HepG2 (cell line): ENCODE measurements at regions not wholly inside any gene's neighbourhood (a gene's known extent, or its start where the extent isn't known, plus 50 kb on each side); places are given as distances from the start of the nearest gene placed in this dataset.
A peak's percentile ranks its signal among the peaks of the same experiment; 100 is the strongest.

ENCODE experiments used
- KLF11 ChIP-seq: IDR thresholded peaks from 2 replicates; pipeline ENCODE4 v1.6.1; 2016; ENCODE audit warnings: missing compliant biosample characterization
- MIER2 ChIP-seq: IDR thresholded peaks from 2 replicates; pipeline ENCODE4 v1.6.1; 2016; ENCODE audit warnings: missing biosample characterization, missing genetic modification reagents
- PHF20 ChIP-seq: sonication (generic); formaldehyde crosslinking; IDR thresholded peaks from 2 replicates; pipeline ENCODE4 v1.5.0; 2020; ENCODE audit warnings: mild to moderate bottlenecking, missing genetic modification reagents
- TSC22D2 ChIP-seq: sonication (generic); formaldehyde crosslinking; IDR thresholded peaks from 2 replicates; pipeline ENCODE4 v1.5.1; 2020; ENCODE audit warnings: missing genetic modification reagents, mild to moderate bottlenecking, borderline replicate concordance
- U2AF2 ChIP-seq: fragments of 200-400 bp; formaldehyde crosslinking; IDR thresholded peaks from 2 replicates; pipeline ENCODE4 v1.6.1; 2017; ENCODE audit warnings: low read depth, mild to moderate bottlenecking, low read length
- YEATS2 ChIP-seq: sonication (generic); formaldehyde crosslinking; IDR thresholded peaks from 2 replicates; pipeline ENCODE4 v1.4.0; 2020; ENCODE audit warnings: missing genetic modification reagents, borderline replicate concordance
- ZNF678 ChIP-seq: sonication (generic); formaldehyde crosslinking; IDR thresholded peaks from 2 replicates; pipeline ENCODE4 v1.4.0; 2020; ENCODE audit warnings: mild to moderate bottlenecking, missing genetic modification reagents
- TF ChIP-seq, protein P1 (sequence below): sonication (generic); formaldehyde crosslinking; IDR thresholded peaks from 2 replicates; pipeline ENCODE4 v1.9.0; 2021; ENCODE audit warnings: mild to moderate bottlenecking, missing genetic modification reagents
- TF ChIP-seq, protein P2 (sequence below): sonication (generic); formaldehyde crosslinking; IDR thresholded peaks from 2 replicates; pipeline ENCODE4 v1.8.0; 2022; ENCODE audit warnings: mild to moderate bottlenecking, missing genetic modification reagents
- TF ChIP-seq, protein P3 (sequence below): IDR thresholded peaks from 2 replicates; pipeline ENCODE4 v1.6.1; 2016; ENCODE audit warnings: control low read depth
- TF ChIP-seq, protein P4 (sequence below): sonication (generic); formaldehyde crosslinking; IDR thresholded peaks from 2 replicates; pipeline ENCODE4 v1.9.0; 2021; ENCODE audit warnings: missing genetic modification reagents, borderline replicate concordance
- TF ChIP-seq, protein P5 (sequence below): sonication (generic); formaldehyde crosslinking; IDR thresholded peaks from 2 replicates; pipeline ENCODE4 v1.4.0; 2020; ENCODE audit warnings: mild to moderate bottlenecking, missing genetic modification reagents, borderline replicate concordance

DNA sequence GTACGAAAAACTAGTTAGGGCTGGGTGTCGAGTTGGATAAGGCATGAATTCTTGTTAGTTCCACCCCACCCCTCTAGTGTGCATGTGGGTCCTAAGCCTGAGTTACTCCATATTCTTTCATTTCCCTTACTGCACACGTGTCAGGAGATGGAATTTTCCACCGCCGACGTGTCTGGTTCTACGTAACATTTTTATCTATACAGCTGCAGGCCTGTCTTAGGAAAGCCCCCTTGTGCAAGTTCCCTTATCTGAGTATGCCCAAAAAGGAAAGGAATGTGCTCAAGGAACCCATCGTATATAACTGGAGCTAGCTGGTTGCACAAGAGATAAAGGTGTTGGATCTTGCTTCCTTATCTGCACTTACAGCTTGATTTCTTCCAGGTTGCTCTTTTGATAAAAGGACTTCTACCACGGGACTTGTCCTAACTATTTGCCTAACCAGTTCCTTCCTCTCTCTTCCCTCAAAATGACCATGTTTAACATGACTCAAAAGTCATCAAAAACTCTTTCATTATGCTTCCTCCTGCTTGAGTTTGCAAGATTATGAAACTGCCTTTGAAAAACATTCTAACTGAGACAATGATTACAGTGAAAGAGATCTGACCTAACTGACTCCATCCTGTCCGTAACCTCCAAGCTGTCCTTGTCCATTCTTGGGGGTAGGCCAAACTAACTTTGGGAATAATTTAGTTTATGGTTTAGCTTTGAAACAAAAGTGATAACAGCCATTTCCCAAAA lies 181.4 kb downstream of the AKR1D1 start (continued):
- TF ChIP-seq TSC22D2 (CRISPR knock-in tag) (no peak), PHF20 (no peak), U2AF2 (no peak), MIER2 (CRISPR knock-in tag) (0 out of 2 replicates have a peak, but pooled peaks have one; percentile 39), YEATS2 (CRISPR knock-in tag) (no peak), ZNF678 (CRISPR knock-in tag) (no peak), KLF11 (CRISPR knock-in tag) (no peak)
- TF ChIP-seq, protein P1, sequence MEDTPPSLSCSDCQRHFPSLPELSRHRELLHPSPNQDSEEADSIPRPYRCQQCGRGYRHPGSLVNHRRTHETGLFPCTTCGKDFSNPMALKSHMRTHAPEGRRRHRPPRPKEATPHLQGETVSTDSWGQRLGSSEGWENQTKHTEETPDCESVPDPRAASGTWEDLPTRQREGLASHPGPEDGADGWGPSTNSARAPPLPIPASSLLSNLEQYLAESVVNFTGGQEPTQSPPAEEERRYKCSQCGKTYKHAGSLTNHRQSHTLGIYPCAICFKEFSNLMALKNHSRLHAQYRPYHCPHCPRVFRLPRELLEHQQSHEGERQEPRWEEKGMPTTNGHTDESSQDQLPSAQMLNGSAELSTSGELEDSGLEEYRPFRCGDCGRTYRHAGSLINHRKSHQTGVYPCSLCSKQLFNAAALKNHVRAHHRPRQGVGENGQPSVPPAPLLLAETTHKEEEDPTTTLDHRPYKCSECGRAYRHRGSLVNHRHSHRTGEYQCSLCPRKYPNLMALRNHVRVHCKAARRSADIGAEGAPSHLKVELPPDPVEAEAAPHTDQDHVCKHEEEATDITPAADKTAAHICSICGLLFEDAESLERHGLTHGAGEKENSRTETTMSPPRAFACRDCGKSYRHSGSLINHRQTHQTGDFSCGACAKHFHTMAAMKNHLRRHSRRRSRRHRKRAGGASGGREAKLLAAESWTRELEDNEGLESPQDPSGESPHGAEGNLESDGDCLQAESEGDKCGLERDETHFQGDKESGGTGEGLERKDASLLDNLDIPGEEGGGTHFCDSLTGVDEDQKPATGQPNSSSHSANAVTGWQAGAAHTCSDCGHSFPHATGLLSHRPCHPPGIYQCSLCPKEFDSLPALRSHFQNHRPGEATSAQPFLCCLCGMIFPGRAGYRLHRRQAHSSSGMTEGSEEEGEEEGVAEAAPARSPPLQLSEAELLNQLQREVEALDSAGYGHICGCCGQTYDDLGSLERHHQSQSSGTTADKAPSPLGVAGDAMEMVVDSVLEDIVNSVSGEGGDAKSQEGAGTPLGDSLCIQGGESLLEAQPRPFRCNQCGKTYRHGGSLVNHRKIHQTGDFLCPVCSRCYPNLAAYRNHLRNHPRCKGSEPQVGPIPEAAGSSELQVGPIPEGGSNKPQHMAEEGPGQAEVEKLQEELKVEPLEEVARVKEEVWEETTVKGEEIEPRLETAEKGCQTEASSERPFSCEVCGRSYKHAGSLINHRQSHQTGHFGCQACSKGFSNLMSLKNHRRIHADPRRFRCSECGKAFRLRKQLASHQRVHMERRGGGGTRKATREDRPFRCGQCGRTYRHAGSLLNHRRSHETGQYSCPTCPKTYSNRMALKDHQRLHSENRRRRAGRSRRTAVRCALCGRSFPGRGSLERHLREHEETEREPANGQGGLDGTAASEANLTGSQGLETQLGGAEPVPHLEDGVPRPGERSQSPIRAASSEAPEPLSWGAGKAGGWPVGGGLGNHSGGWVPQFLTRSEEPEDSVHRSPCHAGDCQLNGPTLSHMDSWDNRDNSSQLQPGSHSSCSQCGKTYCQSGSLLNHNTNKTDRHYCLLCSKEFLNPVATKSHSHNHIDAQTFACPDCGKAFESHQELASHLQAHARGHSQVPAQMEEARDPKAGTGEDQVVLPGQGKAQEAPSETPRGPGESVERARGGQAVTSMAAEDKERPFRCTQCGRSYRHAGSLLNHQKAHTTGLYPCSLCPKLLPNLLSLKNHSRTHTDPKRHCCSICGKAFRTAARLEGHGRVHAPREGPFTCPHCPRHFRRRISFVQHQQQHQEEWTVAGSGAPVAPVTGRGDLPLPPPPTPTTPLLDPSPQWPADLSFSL = no peak
- TF ChIP-seq, protein P2, sequence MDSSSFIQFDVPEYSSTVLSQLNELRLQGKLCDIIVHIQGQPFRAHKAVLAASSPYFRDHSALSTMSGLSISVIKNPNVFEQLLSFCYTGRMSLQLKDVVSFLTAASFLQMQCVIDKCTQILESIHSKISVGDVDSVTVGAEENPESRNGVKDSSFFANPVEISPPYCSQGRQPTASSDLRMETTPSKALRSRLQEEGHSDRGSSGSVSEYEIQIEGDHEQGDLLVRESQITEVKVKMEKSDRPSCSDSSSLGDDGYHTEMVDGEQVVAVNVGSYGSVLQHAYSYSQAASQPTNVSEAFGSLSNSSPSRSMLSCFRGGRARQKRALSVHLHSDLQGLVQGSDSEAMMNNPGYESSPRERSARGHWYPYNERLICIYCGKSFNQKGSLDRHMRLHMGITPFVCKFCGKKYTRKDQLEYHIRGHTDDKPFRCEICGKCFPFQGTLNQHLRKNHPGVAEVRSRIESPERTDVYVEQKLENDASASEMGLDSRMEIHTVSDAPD (CRISPR knock-in tag) = no peak; the same call in 1 of the 2 replicates
- TF ChIP-seq, protein P3, sequence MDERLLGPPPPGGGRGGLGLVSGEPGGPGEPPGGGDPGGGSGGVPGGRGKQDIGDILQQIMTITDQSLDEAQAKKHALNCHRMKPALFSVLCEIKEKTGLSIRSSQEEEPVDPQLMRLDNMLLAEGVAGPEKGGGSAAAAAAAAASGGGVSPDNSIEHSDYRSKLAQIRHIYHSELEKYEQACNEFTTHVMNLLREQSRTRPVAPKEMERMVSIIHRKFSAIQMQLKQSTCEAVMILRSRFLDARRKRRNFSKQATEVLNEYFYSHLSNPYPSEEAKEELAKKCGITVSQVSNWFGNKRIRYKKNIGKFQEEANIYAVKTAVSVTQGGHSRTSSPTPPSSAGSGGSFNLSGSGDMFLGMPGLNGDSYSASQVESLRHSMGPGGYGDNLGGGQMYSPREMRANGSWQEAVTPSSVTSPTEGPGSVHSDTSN (CRISPR knock-in tag) = no peak
- TF ChIP-seq, protein P4, sequence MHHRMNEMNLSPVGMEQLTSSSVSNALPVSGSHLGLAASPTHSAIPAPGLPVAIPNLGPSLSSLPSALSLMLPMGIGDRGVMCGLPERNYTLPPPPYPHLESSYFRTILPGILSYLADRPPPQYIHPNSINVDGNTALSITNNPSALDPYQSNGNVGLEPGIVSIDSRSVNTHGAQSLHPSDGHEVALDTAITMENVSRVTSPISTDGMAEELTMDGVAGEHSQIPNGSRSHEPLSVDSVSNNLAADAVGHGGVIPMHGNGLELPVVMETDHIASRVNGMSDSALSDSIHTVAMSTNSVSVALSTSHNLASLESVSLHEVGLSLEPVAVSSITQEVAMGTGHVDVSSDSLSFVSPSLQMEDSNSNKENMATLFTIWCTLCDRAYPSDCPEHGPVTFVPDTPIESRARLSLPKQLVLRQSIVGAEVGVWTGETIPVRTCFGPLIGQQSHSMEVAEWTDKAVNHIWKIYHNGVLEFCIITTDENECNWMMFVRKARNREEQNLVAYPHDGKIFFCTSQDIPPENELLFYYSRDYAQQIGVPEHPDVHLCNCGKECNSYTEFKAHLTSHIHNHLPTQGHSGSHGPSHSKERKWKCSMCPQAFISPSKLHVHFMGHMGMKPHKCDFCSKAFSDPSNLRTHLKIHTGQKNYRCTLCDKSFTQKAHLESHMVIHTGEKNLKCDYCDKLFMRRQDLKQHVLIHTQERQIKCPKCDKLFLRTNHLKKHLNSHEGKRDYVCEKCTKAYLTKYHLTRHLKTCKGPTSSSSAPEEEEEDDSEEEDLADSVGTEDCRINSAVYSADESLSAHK (CRISPR knock-in tag) = no peak
- TF ChIP-seq, protein P5, sequence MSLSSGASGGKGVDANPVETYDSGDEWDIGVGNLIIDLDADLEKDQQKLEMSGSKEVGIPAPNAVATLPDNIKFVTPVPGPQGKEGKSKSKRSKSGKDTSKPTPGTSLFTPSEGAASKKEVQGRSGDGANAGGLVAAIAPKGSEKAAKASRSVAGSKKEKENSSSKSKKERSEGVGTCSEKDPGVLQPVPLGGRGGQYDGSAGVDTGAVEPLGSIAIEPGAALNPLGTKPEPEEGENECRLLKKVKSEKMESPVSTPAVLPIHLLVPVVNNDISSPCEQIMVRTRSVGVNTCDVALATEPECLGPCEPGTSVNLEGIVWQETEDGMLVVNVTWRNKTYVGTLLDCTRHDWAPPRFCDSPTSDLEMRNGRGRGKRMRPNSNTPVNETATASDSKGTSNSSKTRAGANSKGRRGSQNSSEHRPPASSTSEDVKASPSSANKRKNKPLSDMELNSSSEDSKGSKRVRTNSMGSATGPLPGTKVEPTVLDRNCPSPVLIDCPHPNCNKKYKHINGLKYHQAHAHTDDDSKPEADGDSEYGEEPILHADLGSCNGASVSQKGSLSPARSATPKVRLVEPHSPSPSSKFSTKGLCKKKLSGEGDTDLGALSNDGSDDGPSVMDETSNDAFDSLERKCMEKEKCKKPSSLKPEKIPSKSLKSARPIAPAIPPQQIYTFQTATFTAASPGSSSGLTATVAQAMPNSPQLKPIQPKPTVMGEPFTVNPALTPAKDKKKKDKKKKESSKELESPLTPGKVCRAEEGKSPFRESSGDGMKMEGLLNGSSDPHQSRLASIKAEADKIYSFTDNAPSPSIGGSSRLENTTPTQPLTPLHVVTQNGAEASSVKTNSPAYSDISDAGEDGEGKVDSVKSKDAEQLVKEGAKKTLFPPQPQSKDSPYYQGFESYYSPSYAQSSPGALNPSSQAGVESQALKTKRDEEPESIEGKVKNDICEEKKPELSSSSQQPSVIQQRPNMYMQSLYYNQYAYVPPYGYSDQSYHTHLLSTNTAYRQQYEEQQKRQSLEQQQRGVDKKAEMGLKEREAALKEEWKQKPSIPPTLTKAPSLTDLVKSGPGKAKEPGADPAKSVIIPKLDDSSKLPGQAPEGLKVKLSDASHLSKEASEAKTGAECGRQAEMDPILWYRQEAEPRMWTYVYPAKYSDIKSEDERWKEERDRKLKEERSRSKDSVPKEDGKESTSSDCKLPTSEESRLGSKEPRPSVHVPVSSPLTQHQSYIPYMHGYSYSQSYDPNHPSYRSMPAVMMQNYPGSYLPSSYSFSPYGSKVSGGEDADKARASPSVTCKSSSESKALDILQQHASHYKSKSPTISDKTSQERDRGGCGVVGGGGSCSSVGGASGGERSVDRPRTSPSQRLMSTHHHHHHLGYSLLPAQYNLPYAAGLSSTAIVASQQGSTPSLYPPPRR = peak; percentile 89
